SK-N-SH (cell line): ENCODE measurements at regions not wholly inside any gene's neighbourhood (a gene's known extent, or its start where the extent isn't known, plus 50 kb on each side); places are given as distances from the start of the nearest gene placed in this dataset.

Source experiments
- CHD2 ChIP-seq: fragments of 150-350 bp; IDR thresholded peaks from 2 replicates; pipeline ENCODE4 v1.6.1; 2018; ENCODE audit warnings: low read length; ENCODE audit not compliant: partially characterized antibody
- CTCF ChIP-seq: fragments of 200-600 bp; sonication (generic); IDR thresholded peaks from 2 replicates; pipeline ENCODE4 v1.6.1; 2017; ENCODE audit warnings: antibody characterized with exemption, mild to moderate bottlenecking, moderate library complexity
- EP300 ChIP-seq, 2 experiments: IDR thresholded peaks; 2 replicates each; pipeline versions ENCODE4 v1.4.0 to v1.6.1; 2012; ENCODE audit warnings: borderline replicate concordance in 1 of 2, low read depth in 1 of 2, low read length in 1 of 2
- EZH2phosphoT487 ChIP-seq: fragments of 200-600 bp; sonication (generic); IDR thresholded peaks from 2 replicates; pipeline ENCODE4 v1.6.1; 2017; ENCODE audit warnings: low read depth, mixed run types, mild to moderate bottlenecking, antibody characterized with exemption, moderate library complexity, borderline replicate concordance
- FOXJ3 ChIP-seq: sonication (generic); formaldehyde crosslinking; IDR thresholded peaks from 2 replicates; pipeline ENCODE4 v1.5.1; 2020; ENCODE audit warnings: mild to moderate bottlenecking, missing genetic modification reagents
- GABPA ChIP-seq: IDR thresholded peaks from 2 replicates; pipeline ENCODE4 v1.4.0; 2012; ENCODE audit warnings: low read depth, mild to moderate bottlenecking
- JUND ChIP-seq: IDR thresholded peaks from 2 replicates; pipeline ENCODE4 v1.4.0; 2012
- MAX ChIP-seq: IDR thresholded peaks from 2 replicates; pipeline ENCODE4 v1.4.0; 2012; ENCODE audit warnings: low read depth
- POLR2AphosphoS5 ChIP-seq: IDR thresholded peaks from 2 replicates; pipeline ENCODE4 v1.6.1; 2012; ENCODE audit warnings: low read depth, low read length
- REST ChIP-seq: IDR thresholded peaks from 2 replicates; pipeline ENCODE4 v1.6.1; 2012; ENCODE audit warnings: mild to moderate bottlenecking, low read depth, low read length, moderate library complexity
- RFX5 ChIP-seq: IDR thresholded peaks from 2 replicates; pipeline ENCODE4 v1.6.1; 2012; ENCODE audit warnings: mild to moderate bottlenecking, improper control_type of control experiment, low read length
- RXRA ChIP-seq: IDR thresholded peaks from 2 replicates; pipeline ENCODE4 v1.4.0; 2012; ENCODE audit warnings: low read depth, mild to moderate bottlenecking, borderline replicate concordance
- TAF1 ChIP-seq: IDR thresholded peaks from 2 replicates; pipeline ENCODE4 v1.6.1; 2012; ENCODE audit warnings: low read depth, mild to moderate bottlenecking, low read length, moderate library complexity, borderline replicate concordance

GRCh38 chr9:33651125-33651524 lies 127.1 kb downstream of the ANKRD18B start:
- TF ChIP-seq CHD2 (no peak), JUND (no peak), EP300 (IDR thresholded peaks at IDR 0.05; ENCODE audit: borderline replicate concordance in 1 of 2, low read depth in 1 of 2, low read length in 1 of 2) (no peak), TAF1 (no peak), GABPA (no peak), RFX5 (no peak), EZH2phosphoT487 (no peak), CTCF (no peak), MAX (no peak), RXRA (no peak), POLR2AphosphoS5 (no peak), REST (no peak), FOXJ3 (CRISPR knock-in tag) (no peak)
